ENCODE measurements at regions not wholly inside any gene's neighbourhood (a gene's known extent, or its start where the extent isn't known, plus 50 kb on each side); places are given as distances from the start of the nearest gene placed in this dataset.
"Not testable (repeated sequence)": the region's sequence is repeated elsewhere in the genome, so short reads cannot be mapped to it uniquely, and the experiment has no call there.

GRCh38 chr17:26936645-26937044 lies 357.3 kb upstream of the WSB1 start:
- H3K4me3 ChIP-seq (ENCODE audit: low read length); H3K36me3 ChIP-seq (ENCODE audit: insufficient read depth, low read length); H3K36me3 Mint-ChIP-seq; H3K4me1 Mint-ChIP-seq; H3K4me1 ChIP-seq (ENCODE audit: insufficient read depth, low read length); DNase-seq; POLR2A ChIA-PET; H3K4me3 Mint-ChIP-seq; H3K27ac Mint-ChIP-seq; CTCF ChIA-PET; H3K27me3 ChIP-seq (ENCODE audit: insufficient read depth, low read length, poor library complexity, severe bottlenecking); H3K27me3 Mint-ChIP-seq; H3K27ac ChIP-seq (ENCODE audit: low read depth, low read length); H3K9me3 Mint-ChIP-seq: not testable (repeated sequence)
- H3K9me3 ChIP-seq (ENCODE audit: low read length), result peaks cover 39% of the 10 kb centered on the region

- H3K4me1 ChIP-seq (ENCODE audit: insufficient read depth, low read length); H3K9me3 Mint-ChIP-seq; H3K27me3 ChIP-seq (ENCODE audit: insufficient read depth, low read length, poor library complexity, severe bottlenecking); H3K36me3 ChIP-seq (ENCODE audit: insufficient read depth, low read length); H3K4me3 ChIP-seq (ENCODE audit: low read length); H3K27ac ChIP-seq (ENCODE audit: low read depth, low read length); CTCF ChIA-PET; H3K27ac Mint-ChIP-seq; DNase-seq; H3K27me3 Mint-ChIP-seq; POLR2A ChIA-PET; H3K4me1 Mint-ChIP-seq; H3K4me3 Mint-ChIP-seq; H3K36me3 Mint-ChIP-seq: not testable (repeated sequence)
- peaks cover 39% of the 10 kb centered on the region for H3K9me3 ChIP-seq (ENCODE audit: low read length)
Observed at GRCh38 chr17:26937750-26938322, 356.1 kb upstream of the WSB1 start.

DNA sequence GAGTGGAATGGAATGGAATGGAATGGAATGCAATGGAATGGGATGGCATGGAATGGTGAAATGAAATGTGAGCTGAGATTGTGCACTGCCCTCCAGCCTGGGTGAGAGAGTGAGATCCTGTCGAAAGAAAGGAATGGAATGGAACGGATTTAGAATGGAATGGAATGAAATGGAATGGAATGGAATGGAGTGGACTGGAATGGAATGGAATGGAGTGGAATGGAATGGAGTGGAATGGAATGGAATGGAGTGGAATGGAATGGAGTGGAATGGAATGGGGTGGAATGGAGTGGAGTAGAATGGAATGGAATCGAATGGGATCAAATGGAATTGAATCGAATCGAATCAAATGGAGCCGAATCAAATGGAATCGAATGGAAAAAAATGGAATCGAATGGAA lies 354.2 kb upstream of the WSB1 start:
- H3K4me1 Mint-ChIP-seq; H3K27me3 ChIP-seq (ENCODE audit: insufficient read depth, low read length, poor library complexity, severe bottlenecking); H3K4me1 ChIP-seq (ENCODE audit: insufficient read depth, low read length); H3K27ac Mint-ChIP-seq; H3K9me3 Mint-ChIP-seq; CTCF ChIA-PET; H3K4me3 ChIP-seq (ENCODE audit: low read length); H3K36me3 Mint-ChIP-seq; H3K27me3 Mint-ChIP-seq; H3K4me3 Mint-ChIP-seq; DNase-seq; H3K36me3 ChIP-seq (ENCODE audit: insufficient read depth, low read length); H3K27ac ChIP-seq (ENCODE audit: low read depth, low read length); POLR2A ChIA-PET: not testable (repeated sequence)
- H3K9me3 ChIP-seq (ENCODE audit: low read length), result peaks cover 39% of the 10 kb centered on the region

DNA sequence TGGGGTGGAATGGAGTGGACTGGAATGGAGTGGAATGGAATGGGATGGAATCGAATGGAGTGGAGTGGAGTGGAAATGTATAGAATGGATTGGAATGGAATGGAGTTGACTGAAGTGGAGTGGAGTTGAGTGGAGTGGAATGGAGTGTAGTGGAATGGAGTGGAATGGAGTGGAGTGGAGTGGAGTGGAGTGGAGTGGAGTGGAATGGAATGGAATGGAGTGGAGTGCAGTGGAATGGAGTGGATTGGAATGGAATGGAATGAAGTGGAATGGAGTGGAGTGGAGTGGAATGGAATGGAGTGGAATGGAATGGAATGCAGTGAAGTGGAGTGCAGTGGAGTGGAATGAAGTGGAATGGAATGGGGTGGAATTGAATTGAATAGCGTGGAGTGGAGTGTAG lies 353.3 kb upstream of the WSB1 start:
- H3K27me3 ChIP-seq (ENCODE audit: insufficient read depth, low read length, poor library complexity, severe bottlenecking); CTCF ChIA-PET; POLR2A ChIA-PET; H3K9me3 Mint-ChIP-seq; H3K27ac Mint-ChIP-seq; H3K4me1 Mint-ChIP-seq; H3K36me3 ChIP-seq (ENCODE audit: insufficient read depth, low read length); H3K4me3 Mint-ChIP-seq; DNase-seq; H3K36me3 Mint-ChIP-seq; H3K27ac ChIP-seq (ENCODE audit: low read depth, low read length); H3K4me3 ChIP-seq (ENCODE audit: low read length); H3K27me3 Mint-ChIP-seq; H3K4me1 ChIP-seq (ENCODE audit: insufficient read depth, low read length): not testable (repeated sequence)
- H3K9me3 ChIP-seq (ENCODE audit: low read length), result peaks cover 39% of the 10 kb centered on the region

DNA sequence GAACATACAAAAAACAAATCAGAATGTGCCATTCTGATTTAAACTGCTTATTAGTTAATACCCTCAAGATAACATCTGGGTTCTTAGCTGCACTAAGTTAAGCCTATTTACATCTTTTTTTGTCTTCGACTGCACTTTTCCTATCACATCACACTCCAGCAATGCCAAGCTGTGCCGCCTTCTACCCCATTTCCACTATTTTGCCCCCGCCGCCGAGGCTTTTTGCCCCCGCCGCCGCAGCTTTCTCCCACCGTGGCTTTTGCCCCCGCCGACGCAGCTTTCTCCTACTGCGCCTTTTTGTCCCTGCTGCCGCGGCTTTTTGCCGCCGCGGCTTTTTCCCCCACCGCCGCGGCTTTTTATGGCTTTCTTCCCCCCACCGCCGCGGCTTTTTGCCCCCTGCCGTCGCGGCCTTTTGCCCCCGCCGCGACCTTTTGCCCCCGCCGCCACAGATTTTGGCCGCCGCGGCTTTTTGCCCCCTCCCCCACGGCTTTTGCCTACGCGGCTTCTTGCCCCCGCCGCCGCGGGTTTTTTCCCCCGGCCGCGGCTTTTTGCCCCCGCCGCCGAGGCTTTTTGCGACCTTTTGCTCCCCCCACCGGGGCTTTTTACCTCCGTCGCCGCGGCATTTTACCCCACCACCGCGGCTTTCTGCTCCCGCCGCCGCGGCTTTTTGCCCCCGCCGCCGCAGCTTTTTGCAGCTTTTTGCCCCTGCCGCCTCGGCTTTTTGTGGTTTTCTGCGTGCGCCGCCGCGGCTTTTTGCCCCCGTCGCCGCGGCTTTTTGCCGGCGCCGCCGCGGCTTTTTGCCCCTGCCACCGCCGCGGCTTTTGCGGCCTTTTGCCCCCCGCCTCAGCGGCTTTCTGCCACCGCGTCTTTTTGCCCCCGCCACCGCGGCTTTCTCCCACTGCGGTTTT lies 331.4 kb upstream of the WSB1 start:
- H3K4me1 ChIP-seq (ENCODE audit: insufficient read depth, low read length), result no peaks in the 10 kb centered on the region
- no peak overlapping the region for H3K27ac ChIP-seq (ENCODE audit: low read depth, low read length)
- H3K9me3 Mint-ChIP-seq, result peaks cover 5 to 16% (median 9%) of the 10 kb centered on the region in 5 donors
- H3K9me3 ChIP-seq (ENCODE audit: low read length), result no peaks in the 10 kb centered on the region
- H3K4me3 ChIP-seq (ENCODE audit: low read length), result no peak overlapping the region
- H3K4me3 Mint-ChIP-seq, result no peak overlapping the region
- H3K27ac Mint-ChIP-seq, result no peak overlapping the region
- no peaks in the 10 kb centered on the region for H3K27me3 ChIP-seq (ENCODE audit: insufficient read depth, low read length, poor library complexity, severe bottlenecking)
- ChIA-PET CTCF (no interaction called here), POLR2A (no interaction called here)
- peaks cover 5 to 18% of the 10 kb centered on the region in 2 donors for H3K27me3 Mint-ChIP-seq
- DNase-seq, result no peak
- H3K36me3 Mint-ChIP-seq, result peaks cover 0 to 3% (median 0%) of the 10 kb centered on the region in 3 donors
- H3K36me3 ChIP-seq (ENCODE audit: insufficient read depth, low read length), result no peaks in the 10 kb centered on the region
- no peaks in the 10 kb centered on the region for H3K4me1 Mint-ChIP-seq

DNA sequence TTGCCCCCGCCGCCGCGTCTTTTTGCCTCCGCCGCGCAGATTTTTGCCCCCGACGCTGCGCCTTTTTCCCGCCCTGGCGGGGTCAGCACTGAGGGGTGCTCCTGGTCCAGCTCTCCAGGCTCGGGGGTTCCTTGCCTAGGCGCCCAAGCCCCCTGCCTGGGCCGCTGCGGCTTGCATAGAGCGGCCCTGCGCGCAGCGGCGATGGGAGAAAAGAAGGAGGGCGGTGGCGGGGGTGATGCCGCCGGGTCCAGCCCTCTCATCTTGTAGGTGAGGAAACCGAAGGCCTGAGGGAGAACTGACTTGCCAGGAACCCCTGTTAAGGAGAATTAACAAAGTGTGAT lies 330.8 kb upstream of the WSB1 start:
- Histone ChIP-seq H3K27me3 (ENCODE audit: insufficient read depth, low read length, poor library complexity, severe bottlenecking) (no peaks in the 10 kb centered on the region), H3K4me1 (ENCODE audit: insufficient read depth, low read length) (no peaks in the 10 kb centered on the region), H3K27ac (ENCODE audit: low read depth, low read length) (no peak overlapping the region), H3K9me3 (ENCODE audit: low read length) (no peaks in the 10 kb centered on the region), H3K4me3 (ENCODE audit: low read length) (no peak overlapping the region), H3K36me3 (ENCODE audit: insufficient read depth, low read length) (no peaks in the 10 kb centered on the region)
- Mint-ChIP-seq H3K27ac (no peak overlapping the region), H3K27me3 (peaks cover 5 to 18% of the 10 kb centered on the region in 2 donors), H3K9me3 (peaks cover 5 to 16% (median 9%) of the 10 kb centered on the region in 5 donors), H3K36me3 (peaks cover 0 to 3% (median 0%) of the 10 kb centered on the region in 3 donors), H3K4me3 (no peak overlapping the region), H3K4me1 (no peaks in the 10 kb centered on the region)
- DNase-seq, result no peak
- CTCF ChIA-PET, result no interaction called here
- POLR2A ChIA-PET, result no interaction called here

DNA sequence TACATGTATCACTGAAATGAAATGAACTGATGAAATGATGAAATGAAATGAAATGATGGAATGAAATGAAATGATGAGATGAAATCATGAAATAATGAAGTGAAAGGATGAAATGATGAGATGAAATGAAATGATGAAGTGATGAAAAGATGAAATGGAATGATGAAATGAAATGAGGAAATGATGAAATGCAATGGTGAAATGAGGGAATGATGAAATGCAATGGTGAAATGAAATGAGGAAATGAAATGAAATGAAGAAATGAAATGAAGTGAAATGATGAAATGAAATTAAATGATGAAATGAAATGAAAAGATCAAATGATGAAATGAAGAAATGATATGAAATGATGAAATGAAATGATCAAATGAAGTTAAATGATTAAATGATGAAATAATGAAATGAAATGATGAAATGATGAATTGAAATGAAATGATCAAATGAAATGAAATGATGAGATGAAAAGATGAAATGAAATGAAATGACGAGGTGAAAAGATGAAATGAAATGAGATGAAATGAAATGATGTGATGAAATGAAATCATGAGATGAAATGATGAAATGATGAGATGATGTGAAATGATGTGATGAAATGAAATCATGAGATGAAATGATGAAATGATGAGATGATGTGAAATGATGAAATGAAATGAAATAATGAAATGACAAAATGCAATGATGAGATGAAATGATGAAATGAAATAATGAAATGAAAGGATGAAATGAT lies 327.9 kb upstream of the WSB1 start:
- POLR2A ChIA-PET; H3K36me3 Mint-ChIP-seq; DNase-seq; CTCF ChIA-PET; H3K36me3 ChIP-seq (ENCODE audit: insufficient read depth, low read length); H3K4me1 Mint-ChIP-seq; H3K27me3 Mint-ChIP-seq; H3K9me3 ChIP-seq (ENCODE audit: low read length); H3K4me3 ChIP-seq (ENCODE audit: low read length); H3K4me3 Mint-ChIP-seq; H3K4me1 ChIP-seq (ENCODE audit: insufficient read depth, low read length); H3K27me3 ChIP-seq (ENCODE audit: insufficient read depth, low read length, poor library complexity, severe bottlenecking); H3K27ac ChIP-seq (ENCODE audit: low read depth, low read length); H3K27ac Mint-ChIP-seq: not testable (repeated sequence)
- peaks cover 5 to 12% (median 6%) of the 10 kb centered on the region in 5 donors for H3K9me3 Mint-ChIP-seq

DNA sequence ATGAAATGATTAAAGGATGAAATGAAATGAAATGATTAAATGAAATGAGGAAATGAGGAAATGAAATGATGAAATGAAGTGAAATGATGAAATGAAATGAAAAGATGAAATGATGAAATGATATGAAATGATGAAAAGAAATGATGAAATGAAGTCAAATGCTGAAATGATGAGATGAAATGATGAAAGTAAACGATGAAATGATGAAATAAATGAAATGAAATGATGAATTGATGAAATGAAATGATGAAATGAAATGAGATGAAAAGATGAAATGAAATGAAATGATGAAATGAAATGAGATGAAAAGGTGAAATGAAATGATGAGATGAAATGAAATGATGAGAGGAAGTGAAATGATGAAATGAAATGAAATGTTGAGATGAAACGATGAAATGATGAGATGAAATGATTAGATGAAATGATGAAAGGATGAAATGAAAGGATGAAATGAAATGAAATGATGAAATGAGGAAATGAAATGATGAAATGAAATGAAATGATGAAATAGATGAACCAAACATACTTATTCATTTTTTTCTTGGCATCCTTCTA lies 327.2 kb upstream of the WSB1 start:
- H3K4me3 ChIP-seq (ENCODE audit: low read length); H3K4me3 Mint-ChIP-seq; H3K36me3 ChIP-seq (ENCODE audit: insufficient read depth, low read length); H3K27ac Mint-ChIP-seq; H3K36me3 Mint-ChIP-seq; H3K27me3 ChIP-seq (ENCODE audit: insufficient read depth, low read length, poor library complexity, severe bottlenecking); H3K27me3 Mint-ChIP-seq; CTCF ChIA-PET; H3K4me1 Mint-ChIP-seq; DNase-seq; POLR2A ChIA-PET; H3K9me3 ChIP-seq (ENCODE audit: low read length); H3K4me1 ChIP-seq (ENCODE audit: insufficient read depth, low read length); H3K27ac ChIP-seq (ENCODE audit: low read depth, low read length): not testable (repeated sequence)
- H3K9me3 Mint-ChIP-seq, result peaks cover 5 to 14% (median 6%) of the 10 kb centered on the region in 5 donors
